Endothelial cell of umbilical vein (primary cell): ENCODE measurements at regions not wholly inside any gene's neighbourhood (a gene's known extent, or its start where the extent isn't known, plus 50 kb on each side); places are given as distances from the start of the nearest gene placed in this dataset.

Experiments used
- BruUV-seq: library from RNA; stranded (reverse); fragments of 400-500 nt; replicated peaks from 2 replicates; lab custom pipeline; 2021; lab: Mats Ljungman, UMichigan
- CTCF ChIA-PET: fragments of 300-600, 350-600 bp; sonication (Branson Sonifier 250); formaldehyde crosslinking; loops from one replicate; lab custom pipeline; 2021; ENCODE audit warnings: antibody characterized with exemption, inconsistent platforms; lab: Charles Lee
- POLR2A ChIA-PET: fragments of 300-600, 350-600 bp; sonication (Branson Sonifier 250); formaldehyde crosslinking; loops from one replicate; lab custom pipeline; 2021; ENCODE audit warnings: antibody characterized with exemption, inconsistent platforms; lab: Charles Lee
- DNase-seq: peaks from one replicate; pipeline ENCODE4 v3.0.0-alpha.2; 2011; ENCODE audit warnings: low read depth, low spot score
- FAIRE-seq: peaks from 2 replicates; lab custom pipeline; 2011; peaks lifted over from hg19 to GRCh38; lab: Jason Lieb, UNC
- H2AFZ ChIP-seq: 2 replicates; pipeline ENCODE4 v1.6.0; 2012; ENCODE audit warnings: low read depth, low read length, control low read depth, inconsistent platforms
- H3K27ac ChIP-seq: 2 replicates; pipeline ENCODE4 v1.5.1; 2011; ENCODE audit warnings: low read depth, mild to moderate bottlenecking, control low read depth, low read length, moderate library complexity; ENCODE audit not compliant: insufficient read depth
- H3K27me3 ChIP-seq, 2 experiments: 2 replicates each; pipeline versions ENCODE4 v1.6.0 to v1.6.1; 2011; ENCODE audit warnings: low read length in 2 of 2, mixed read lengths in 1 of 2; ENCODE audit not compliant: control insufficient read depth in 2 of 2, insufficient read depth in 2 of 2
- H3K36me3 ChIP-seq, 2 experiments: 2 replicates in 1 of 2; 3 replicates in 1 of 2; pipeline ENCODE4 v1.5.1; 2011; ENCODE audit warnings: low read length in 2 of 2, mild to moderate bottlenecking in 1 of 2, moderate library complexity in 1 of 2; ENCODE audit not compliant: control insufficient read depth in 2 of 2, insufficient read depth in 2 of 2; ENCODE audit errors: extremely low read depth in 1 of 2
- H3K4me1 ChIP-seq: 3 replicates; pipeline ENCODE4 v1.5.1; 2011; ENCODE audit warnings: mild to moderate bottlenecking, low read length; ENCODE audit not compliant: control insufficient read depth, insufficient read depth; ENCODE audit errors: extremely low read depth
- H3K4me2 ChIP-seq: 2 replicates; pipeline ENCODE4 v1.6.1; 2011; ENCODE audit warnings: low read length, control low read depth, mixed read lengths; ENCODE audit not compliant: insufficient read depth
- H3K4me3 ChIP-seq, 3 experiments: fragments of 200-600 bp in 1 of 3; sonication (generic), shearing (Covaris generic) in 1 of 3; replicated peaks in 1 of 3; 2 replicates each; pipeline ENCODE4 v1.5.1; 2011 to 2016; ENCODE audit warnings: control low read depth in 3 of 3, low read length in 3 of 3, mild to moderate bottlenecking in 2 of 3, inconsistent platforms in 1 of 3, low read depth in 1 of 3, moderate library complexity in 1 of 3; ENCODE audit not compliant: insufficient read depth in 1 of 3
- H3K79me2 ChIP-seq: 2 replicates; pipeline ENCODE4 v1.6.0; 2012; ENCODE audit warnings: low read length, inconsistent platforms; ENCODE audit not compliant: control insufficient read depth, insufficient read depth
- H3K9ac ChIP-seq: replicated peaks from 2 replicates; pipeline ENCODE3; 2011; ENCODE audit warnings: low read length, control low read depth; ENCODE audit not compliant: insufficient read depth; ENCODE audit errors: extremely low read depth
- H3K9me1 ChIP-seq: replicated peaks from 3 replicates; pipeline ENCODE4 v1.6.0; 2011; ENCODE audit warnings: mild to moderate bottlenecking, low read length; ENCODE audit not compliant: control insufficient read depth, insufficient read depth; ENCODE audit errors: extremely low read depth
- H3K9me3 ChIP-seq: replicated peaks from 2 replicates; pipeline ENCODE4 v1.5.1; 2012; ENCODE audit warnings: low read length, inconsistent platforms; ENCODE audit not compliant: control insufficient read depth, insufficient read depth
- H4K20me1 ChIP-seq: replicated peaks from 2 replicates; pipeline ENCODE3; 2011; ENCODE audit warnings: mild to moderate bottlenecking, low read length; ENCODE audit not compliant: control insufficient read depth, insufficient read depth; ENCODE audit errors: extremely low read depth
- CTCF ChIP-seq, 2 donors: IDR thresholded peaks; 1 replicate in 1 of 2; 2 replicates in 1 of 2; pipeline ENCODE4 v1.5.1; 2011; ENCODE audit warnings: low read length in 2 of 2, mild to moderate bottlenecking in 2 of 2, moderate library complexity in 2 of 2, control low read depth in 1 of 2, inconsistent platforms in 1 of 2, low read depth in 1 of 2; ENCODE audit not compliant: insufficient read depth in 1 of 2; ENCODE audit errors: extremely low read depth in 1 of 2
- EZH2 ChIP-seq: IDR thresholded peaks from 2 replicates; pipeline ENCODE4 v1.6.1; 2012; ENCODE audit warnings: borderline replicate concordance, low read depth, mild to moderate bottlenecking, moderate library complexity, low read length, inconsistent platforms; ENCODE audit not compliant: severe bottlenecking
- FOS ChIP-seq: IDR thresholded peaks from 2 replicates; pipeline ENCODE4 v1.6.1; 2011; ENCODE audit warnings: mild to moderate bottlenecking, low read length, moderate library complexity, borderline replicate concordance; ENCODE audit not compliant: insufficient read depth
- GATA2 ChIP-seq: IDR thresholded peaks from 2 replicates; pipeline ENCODE4 v1.7.0; 2011; ENCODE audit warnings: low read depth, mild to moderate bottlenecking, moderate library complexity, mixed read lengths, low read length; ENCODE audit not compliant: insufficient read length, insufficient read depth
- JUN ChIP-seq: IDR thresholded peaks from 2 replicates; pipeline ENCODE4 v1.6.1; 2011; ENCODE audit warnings: borderline replicate concordance, low read depth; ENCODE audit not compliant: insufficient read length, insufficient read depth
- MAX ChIP-seq: IDR thresholded peaks from 2 replicates; pipeline ENCODE4 v1.6.1; 2011; ENCODE audit not compliant: insufficient read depth, insufficient read length
- MYC ChIP-seq: IDR thresholded peaks from one replicate; pipeline ENCODE4 v1.6.1; 2011; ENCODE audit warnings: mild to moderate bottlenecking, low read depth, low read length
- POLR2A ChIP-seq: IDR thresholded peaks from 2 replicates; pipeline ENCODE4 v1.6.1; 2012; ENCODE audit warnings: low read depth, mild to moderate bottlenecking, control low read depth, low read length
- POLR2AphosphoS5 ChIP-seq: IDR thresholded peaks from 2 replicates; pipeline ENCODE4 v1.6.1; 2012; ENCODE audit warnings: low read depth, mild to moderate bottlenecking, control low read depth, low read length, moderate library complexity; ENCODE audit not compliant: insufficient read depth
- dilution Hi-C: fragments of 300-500 bp; cut with MboI; formaldehyde crosslinking; loops from one replicate; pipeline ENCODE4 v1.15.0; 2019; ENCODE audit warnings: low sequenced_read_pairs; ENCODE audit not compliant: extremely low pct_ligation_motif_present
- intact Hi-C: fragments of 100-400 bp; cut with micrococcal nuclease; formaldehyde crosslinking; loops from one replicate; pipeline ENCODE4 v1.10.0; 2022

GRCh38 chr7:96861-97260 lies 95.5 kb upstream of the FAM20C start:
- Histone ChIP-seq H3K79me2 (no peaks in the 10 kb centered on the region), H4K20me1 (no peaks in the 10 kb centered on the region), H3K9ac (no peak overlapping the region), H3K27me3 (no peaks in the 10 kb centered on the region), H3K9me3 (no peaks in the 10 kb centered on the region), H3K36me3 (no peaks in the 10 kb centered on the region), H3K9me1 (no peaks in the 10 kb centered on the region), H3K27ac (no peak overlapping the region), H2AFZ (no peak overlapping the region), H3K4me1 (peaks cover 32% of the 10 kb centered on the region), H3K4me3 (no peak overlapping the region), H3K4me2 (no peak overlapping the region)
- CTCF ChIA-PET: no interaction called here
- dilution Hi-C loops (no loop called here), intact Hi-C loops (no loop called here)
- DNase-seq: no peak
- no peak for FAIRE-seq
- no TSS peak for BruUV-seq
- POLR2A ChIA-PET: no interaction called here
- TF ChIP-seq EZH2 (no peak), JUN (no peak), FOS (no peak), MYC (no peak), GATA2 (no peak), MAX (no peak), POLR2A (no peak), POLR2AphosphoS5 (no peak), CTCF (IDR thresholded peaks at IDR 0.05; ENCODE audit: extremely low read depth in 1 of 2, insufficient read depth in 1 of 2, low read depth in 1 of 2, low read length in 2 of 2) (no peak)
